HG03565 (cell line): ENCODE measurements at regions not wholly inside any gene's neighbourhood (a gene's known extent, or its start where the extent isn't known, plus 50 kb on each side); places are given as distances from the start of the nearest gene placed in this dataset.

Experiments
- ATAC-seq: cut with Tn5 transposase; IDR thresholded peaks from one replicate; pipeline ENCODE4 v1.9.1; 2021; ENCODE audit warnings: mild to moderate bottlenecking, moderate library complexity; ENCODE audit not compliant: unreplicated experiment

DNA sequence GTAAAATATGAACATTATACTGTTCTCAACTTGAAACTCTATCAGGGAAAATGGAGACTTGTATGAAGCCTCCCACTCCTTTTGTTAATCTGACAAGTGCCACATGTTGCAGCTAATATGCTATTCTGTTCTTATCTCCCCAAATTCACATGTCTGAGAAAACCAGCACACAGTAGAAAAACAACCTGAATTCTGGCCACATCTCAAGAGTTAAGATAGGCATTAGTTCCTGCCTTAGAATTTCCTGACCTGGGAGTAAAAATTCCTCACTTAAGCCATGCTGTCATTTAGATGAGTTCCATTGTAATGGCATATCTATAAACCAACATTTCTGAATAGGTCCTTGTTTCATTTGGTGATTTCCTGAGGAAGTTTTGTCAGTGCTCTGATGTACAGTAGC lies 1098.5 kb downstream of the EFNB2 start:
- no peak for ATAC-seq

DNA sequence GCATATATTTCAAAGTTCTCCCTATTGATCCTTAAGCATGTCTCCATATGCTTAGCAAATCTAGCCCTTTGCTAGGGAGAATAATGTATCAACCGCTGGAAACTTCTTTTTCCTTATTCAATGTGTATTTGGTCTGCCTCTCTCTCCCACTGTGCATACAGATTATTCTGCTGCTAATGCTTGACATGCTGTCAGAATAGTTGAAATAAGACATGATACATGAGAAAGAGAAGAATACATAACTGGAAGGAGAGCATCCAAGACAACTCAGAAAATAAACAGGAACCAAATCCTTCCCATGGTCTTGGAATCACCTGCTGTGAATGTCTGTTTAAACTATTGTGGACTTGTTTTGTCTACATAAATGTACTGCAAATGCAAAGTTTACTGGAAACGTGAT lies 1103.0 kb downstream of the EFNB2 start:
- ATAC-seq = no peak

DNA sequence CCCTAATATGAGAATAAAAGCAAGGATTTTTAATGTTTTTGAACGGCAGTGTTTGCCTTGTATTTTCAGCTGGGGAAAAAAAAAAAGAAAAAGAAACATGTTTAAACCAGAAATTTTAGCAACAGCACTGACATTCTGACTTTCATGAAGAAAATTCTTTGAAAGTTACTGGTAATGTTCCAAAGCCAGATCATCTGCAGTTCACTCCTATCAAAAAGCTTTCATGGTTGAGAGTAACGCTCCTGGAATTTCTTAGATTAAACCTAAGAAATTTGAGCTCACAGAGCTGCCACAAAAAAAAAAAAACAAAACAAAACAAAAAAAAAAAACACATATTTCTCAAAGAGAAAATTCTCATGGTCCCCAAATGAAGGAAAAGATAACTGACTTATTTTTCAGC lies 1106.7 kb downstream of the EFNB2 start:
- ATAC-seq = no peak

GRCh38 chr13:105426441-105426840 lies 1109.0 kb downstream of the EFNB2 start:
- ATAC-seq = no peak

- no peak for ATAC-seq
These were observed 1120.8 kb downstream of the EFNB2 start for GRCh38 chr13:105414639-105415038.

- no peak for ATAC-seq
These were observed 1123.3 kb downstream of the EFNB2 start for GRCh38 chr13:105412171-105412570.

GRCh38 chr13:105410602-105411001 lies 1124.9 kb downstream of the EFNB2 start:
- no peak for ATAC-seq

DNA sequence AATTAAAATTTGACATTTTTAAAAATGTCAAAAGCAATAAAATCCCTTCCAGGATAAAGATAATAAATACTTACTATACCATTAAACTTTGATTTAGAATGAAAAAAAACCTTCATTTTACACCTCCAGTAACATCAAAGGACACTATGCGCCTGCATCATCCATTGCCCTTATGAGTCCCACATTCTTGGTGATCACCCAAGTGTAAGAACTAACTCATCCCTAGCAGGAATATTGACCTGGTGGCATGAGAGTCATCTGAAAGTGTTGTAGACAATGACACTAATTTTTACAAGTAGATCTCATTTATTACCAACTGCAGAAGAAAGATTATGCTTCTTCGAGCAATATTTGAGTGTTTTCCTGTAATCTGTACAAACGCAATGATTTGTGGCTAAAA lies 1128.9 kb downstream of the EFNB2 start:
- no peak for ATAC-seq

GRCh38 chr13:105403086-105403485 lies 1132.4 kb downstream of the EFNB2 start:
- ATAC-seq = no peak

GRCh38 chr13:105395041-105395440 lies 1140.4 kb downstream of the EFNB2 start:
- ATAC-seq = no peak

GRCh38 chr13:105389373-105389772 lies 1146.1 kb downstream of the EFNB2 start:
- ATAC-seq = no peak

DNA sequence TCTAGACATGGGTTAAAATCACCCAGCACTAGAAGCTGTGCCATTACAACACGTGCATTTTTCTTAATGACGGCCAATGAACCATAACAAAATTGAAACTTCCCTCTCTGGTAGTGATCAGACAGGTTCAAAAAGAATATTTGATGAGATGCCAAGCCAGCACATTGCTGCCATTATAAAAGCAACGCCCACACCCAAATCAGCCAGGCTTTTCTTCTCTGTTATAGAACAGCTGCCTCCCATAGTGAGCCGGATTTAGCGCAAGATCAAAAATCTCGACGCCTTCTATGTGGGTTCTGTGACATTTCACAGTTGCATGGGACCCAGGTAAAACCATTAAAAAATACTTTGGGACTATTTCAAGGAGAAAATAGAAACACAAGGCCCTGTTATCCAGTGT lies 1158.0 kb downstream of the EFNB2 start:
- no peak for ATAC-seq

DNA sequence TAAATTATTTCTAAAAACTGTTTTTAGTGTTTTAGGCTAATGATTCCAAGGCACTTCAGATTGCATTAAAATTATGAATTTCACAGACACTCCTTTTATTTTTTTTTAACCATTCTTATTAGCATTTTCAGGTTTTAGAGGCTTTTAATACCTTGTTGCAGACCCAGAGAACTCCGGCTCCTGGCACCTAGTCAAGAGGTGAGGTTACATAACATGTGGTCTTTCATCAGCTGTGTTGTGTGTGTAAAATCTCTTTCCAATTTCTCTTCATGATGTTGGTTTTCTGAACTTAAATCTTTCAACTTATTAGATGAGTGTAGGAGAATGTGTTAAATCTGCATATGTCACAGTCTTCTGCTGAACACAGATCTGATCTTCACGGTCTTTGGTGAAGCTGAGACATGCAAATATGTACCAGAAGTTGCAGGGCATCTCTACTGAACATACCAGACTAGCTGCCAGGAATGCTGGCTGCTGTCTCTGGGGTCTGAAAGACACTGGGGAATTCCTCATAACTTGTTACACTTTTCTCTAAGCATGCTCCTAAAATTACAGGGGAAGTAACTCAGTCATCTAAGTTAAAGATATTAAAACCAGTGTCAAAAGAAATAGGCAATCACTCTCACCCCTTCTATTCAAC lies 1165.3 kb downstream of the EFNB2 start:
- ATAC-seq = no peak

- ATAC-seq = no peak
These were observed 1166.7 kb downstream of the EFNB2 start for GRCh38 chr13:105368781-105369180.

GRCh38 chr13:105365831-105366230 lies 1169.6 kb downstream of the EFNB2 start:
- no peak for ATAC-seq

DNA sequence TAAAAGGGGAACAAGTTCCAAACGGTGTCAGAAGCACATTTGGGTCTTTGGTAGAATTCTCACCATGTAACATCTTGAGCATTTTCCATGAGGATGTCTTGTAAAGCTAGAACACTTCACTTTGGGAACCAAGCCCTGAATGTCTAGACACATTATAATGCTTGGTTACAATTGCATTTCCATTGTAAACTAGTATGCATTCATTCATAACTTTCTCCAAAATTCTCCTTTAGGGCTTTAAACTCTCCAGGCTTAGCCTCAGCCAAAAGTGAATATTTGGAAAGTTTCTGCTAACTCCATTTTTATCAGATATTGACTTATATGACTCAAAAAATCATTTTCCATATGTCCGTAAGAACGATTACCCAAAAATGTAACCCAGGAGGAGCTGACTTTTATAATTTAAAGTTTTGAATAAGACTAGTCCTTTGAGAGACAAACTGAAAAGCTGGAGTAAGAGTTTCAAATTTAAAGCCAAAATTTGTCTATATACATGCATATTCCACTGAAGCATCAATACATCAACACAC lies 1170.4 kb downstream of the EFNB2 start:
- no peak for ATAC-seq

- no peak for ATAC-seq
These were observed 1171.3 kb downstream of the EFNB2 start for GRCh38 chr13:105364191-105364590.

DNA sequence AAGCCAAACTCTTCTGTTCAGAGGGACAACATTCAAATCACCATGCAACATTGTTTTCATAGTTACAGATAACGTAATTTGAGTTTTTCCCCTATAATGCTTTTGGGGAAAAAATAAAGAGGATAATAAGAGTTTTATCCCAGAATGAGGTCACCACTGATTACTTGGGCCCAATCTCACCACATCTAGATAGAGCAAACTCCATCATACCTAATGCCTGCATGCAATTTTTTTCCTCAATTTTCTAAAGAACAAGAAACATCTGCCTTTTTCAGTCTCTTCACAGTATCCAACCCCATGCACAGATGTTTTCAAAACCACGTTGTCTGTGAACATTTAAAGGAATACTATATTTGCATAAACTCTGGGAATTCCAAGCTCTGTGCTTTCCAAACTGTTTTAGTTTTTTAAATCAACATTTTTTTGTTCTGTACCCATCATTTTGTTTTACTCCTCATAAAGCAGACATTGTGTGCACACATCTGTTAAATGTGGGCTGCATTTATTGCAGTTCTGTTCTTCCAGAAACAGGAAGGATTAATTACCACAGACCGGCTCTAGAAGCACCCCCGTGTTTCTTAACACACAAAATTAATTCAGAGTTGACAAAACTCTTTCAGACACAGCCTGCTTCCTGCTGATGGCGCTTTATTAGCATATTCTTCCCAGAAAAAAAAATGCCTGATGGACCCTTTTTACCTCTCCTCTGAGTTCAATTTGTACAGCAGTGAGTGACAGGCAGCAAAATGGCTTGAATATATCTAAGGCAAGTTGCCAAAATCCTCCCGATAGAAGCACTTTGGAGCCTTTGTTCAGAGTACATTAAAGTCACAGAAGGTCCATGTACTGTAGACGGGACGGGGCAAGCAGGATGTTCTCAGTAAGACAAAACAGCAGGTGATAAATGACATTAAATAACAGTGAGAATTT lies 1171.9 kb downstream of the EFNB2 start:
- ATAC-seq = no peak

DNA sequence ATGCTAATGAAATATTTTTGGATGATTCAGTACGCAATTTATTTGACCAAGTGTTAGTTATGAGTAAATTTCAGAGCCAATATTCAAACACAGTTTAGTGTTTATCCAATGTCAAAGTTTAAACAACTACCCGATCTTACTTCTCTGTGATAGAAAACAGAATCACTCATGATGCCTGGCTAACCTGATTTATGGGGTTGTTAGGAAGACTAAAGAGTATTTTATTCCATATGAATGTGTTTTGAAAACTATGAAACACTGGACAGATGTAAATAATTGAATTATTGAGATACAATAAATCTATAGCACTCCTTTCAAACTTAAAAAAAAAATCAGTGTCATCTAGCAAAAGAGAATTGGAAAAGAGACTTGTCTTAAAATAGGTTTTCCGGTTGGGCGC lies 1181.8 kb downstream of the EFNB2 start:
- ATAC-seq = no peak

DNA sequence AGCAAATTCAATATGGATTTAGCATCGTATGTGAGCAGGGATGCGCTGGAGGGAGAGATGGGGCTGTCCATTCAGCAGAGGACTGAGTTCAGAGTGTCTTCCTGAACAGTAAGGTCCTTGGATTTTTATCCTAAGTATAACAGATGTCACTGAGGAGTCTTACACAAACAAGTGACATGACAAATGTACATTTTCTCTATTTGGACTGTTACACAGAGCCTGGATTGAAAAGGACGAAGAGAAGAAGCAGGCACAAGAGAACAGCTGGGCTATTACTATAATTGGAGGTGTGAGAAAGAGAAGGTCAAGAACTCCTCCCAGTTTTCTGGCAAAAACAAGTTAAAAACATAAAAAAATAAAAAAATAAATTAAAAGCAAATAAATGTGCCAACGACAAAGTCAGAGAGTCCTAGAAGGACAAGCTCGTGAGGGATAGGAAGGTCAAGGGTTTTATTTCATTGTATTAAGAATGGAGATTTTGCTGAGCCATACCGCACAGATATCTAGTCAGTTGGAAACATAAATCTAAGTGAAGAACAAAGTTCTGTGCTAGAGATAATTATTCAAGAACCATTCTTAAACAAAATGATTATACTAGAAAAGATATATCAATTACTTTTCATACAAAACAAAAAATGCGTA lies 1186.3 kb downstream of the EFNB2 start:
- ATAC-seq = no peak

DNA sequence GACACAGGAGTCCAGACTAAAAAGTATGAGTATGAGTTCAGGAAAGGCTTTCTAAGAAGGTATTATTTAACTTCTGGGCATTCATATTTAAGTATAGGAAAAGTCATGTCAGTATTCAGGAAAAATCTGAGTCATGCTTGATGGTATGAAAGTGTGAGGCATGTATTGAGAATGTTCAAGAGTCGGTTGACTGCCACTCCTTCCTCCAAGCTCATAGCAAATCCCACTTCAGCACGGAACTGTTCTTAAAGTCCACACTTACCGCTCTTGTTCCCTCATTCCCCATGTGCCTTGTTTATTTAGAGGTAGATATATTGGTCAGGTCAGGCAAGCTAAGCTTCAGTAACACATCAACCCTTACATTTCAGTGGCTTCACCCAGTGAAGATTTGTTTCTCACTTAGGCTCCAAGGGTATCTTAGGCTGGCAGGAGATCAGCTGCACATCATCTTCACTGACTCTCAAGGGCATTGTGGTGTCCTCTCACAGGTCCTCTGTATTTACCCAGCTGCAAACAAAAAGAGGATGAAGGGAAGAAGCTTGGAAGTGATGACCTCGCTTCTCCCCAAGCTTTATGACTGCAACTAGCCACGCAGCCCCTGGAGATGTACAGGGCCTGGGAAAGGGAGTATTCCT lies 1189.2 kb downstream of the EFNB2 start:
- no peak for ATAC-seq
